HTR-8/SVneo (cell line): ENCODE measurements at regions not wholly inside any gene's neighbourhood (a gene's known extent, or its start where the extent isn't known, plus 50 kb on each side); places are given as distances from the start of the nearest gene placed in this dataset.
"Not testable (repeated sequence)": the region's sequence is repeated elsewhere in the genome, so short reads cannot be mapped to it uniquely, and the experiment has no call there.

Experiments
- DNase-seq: peaks from one replicate; pipeline ENCODE4 v3.0.0; 2011; ENCODE audit warnings: low spot score, mixed read lengths; ENCODE audit not compliant: insufficient read length
- FAIRE-seq: peaks from 2 replicates; lab custom pipeline; 2011; peaks lifted over from hg19 to GRCh38; lab: Jason Lieb, UNC

DNA sequence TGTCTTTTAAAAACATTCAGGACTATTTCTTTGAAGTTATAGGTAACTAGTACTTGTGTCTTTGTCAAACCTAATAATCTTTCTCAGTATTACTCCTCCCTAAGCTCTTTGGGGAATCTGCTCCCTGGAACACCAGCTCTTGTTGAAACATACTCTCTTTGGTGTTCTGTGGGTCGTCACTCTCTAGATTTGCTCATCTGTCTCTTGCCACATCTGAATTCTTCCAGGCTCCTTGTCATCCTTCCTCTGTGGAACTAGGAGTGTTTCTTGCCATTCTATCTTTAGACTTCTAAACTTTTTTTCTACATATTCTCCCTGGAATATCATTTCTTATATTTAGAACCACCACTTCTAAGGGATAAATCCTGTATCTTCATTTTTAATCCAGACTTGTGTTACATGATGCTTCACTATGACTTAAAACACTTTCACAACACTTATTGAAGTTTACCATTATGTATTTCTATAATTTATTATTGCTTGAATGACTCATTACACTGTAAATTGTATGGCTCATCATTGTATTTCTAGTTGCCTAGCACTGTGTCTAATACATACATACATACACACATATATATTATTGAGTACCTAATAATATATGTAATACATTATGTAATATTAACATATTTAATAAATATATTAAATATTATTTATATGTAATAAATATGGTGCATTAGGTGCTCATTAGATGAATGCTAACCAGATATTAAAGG lies 186.1 kb downstream of the TMA16 start:
- DNase-seq (no peak), FAIRE-seq (no peak)

DNA sequence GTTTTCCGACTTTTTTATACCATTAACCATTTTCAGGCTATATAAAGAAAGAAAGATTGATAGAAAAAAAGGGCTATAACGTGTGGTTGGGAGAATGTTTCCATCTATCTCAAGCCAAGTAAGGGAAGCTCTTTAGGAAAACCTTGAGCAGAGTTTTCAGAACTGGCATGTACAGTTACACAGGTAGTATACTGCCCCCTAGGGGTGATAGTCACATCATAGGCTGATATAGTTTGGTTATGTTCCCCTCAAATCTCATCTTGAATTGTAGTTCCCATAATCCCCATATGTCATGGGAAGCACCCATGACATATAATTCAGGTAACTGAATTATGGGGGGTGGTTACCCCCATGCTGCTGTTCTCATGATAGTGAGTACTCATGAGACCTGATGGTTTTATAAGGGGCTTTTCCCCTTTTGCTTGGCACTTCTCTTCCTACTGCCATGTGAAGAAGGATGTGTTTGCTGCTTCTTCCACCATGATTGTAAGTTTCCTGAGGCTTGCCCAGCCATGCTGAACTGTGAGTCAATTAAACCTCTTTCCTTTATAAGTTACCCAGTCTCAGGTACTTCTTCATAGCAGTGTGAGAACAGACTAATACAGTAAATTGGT lies 186.8 kb downstream of the TMA16 start:
- DNase-seq, result no peak
- no peak for FAIRE-seq

DNA sequence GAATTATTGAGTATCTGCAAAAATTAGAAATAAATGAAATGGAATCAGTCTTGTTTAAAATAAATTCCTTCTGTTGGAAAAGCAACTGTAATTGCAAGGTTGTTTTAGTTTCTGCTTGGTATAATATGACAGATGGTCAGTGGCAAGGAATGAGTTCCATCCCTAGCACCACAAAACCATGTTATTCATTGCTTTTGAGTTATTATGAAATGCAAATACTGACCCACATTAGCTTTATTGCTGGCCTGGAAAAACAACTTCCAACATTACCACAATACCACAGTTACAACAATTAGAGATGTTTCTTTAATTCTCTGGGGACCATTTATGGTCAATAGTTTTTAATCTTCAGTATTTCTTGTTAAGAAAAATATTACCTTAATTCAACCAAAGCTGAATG lies 194.4 kb downstream of the TMA16 start:
- no peak for FAIRE-seq
- DNase-seq, result no peak

DNA sequence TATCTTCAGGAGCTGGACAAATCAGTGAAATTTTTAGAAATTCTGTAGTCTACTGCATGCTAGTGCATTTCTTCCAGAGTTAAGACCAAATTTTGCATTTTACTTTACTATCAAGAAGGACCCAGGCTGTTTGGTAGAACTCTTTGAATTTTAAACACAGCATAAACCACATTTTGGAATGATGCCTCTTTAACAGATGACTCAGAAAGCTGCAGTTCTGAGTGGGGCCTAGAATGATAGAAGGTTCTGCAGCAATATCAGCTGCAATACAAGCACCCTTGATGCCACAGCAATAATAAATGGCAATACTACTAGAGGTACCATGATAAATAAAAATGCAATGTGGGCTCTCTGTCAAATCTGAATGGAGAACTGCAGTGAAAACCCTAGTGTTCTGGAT lies 198.7 kb downstream of the TMA16 start:
- DNase-seq (no peak), FAIRE-seq (no peak)

DNA sequence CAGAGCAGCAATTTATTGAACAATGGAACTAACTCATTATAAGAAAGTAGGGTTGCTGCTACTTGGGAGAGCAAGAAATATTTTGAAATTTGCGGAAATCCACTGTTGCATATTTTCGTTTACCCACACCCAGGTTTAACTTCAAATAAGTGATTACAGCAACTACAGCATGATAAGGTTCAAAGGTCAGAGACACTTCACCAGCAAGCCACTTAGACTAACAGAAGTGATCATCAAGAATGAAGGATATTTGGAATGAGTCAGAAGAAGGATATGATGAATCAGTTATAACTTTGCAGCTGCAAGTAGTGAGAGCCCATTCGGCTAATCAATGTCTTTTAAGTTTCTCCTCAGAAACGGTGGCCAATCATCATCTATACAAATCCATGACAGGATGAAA lies 199.3 kb downstream of the TMA16 start:
- FAIRE-seq, result no peak
- no peak for DNase-seq

DNA sequence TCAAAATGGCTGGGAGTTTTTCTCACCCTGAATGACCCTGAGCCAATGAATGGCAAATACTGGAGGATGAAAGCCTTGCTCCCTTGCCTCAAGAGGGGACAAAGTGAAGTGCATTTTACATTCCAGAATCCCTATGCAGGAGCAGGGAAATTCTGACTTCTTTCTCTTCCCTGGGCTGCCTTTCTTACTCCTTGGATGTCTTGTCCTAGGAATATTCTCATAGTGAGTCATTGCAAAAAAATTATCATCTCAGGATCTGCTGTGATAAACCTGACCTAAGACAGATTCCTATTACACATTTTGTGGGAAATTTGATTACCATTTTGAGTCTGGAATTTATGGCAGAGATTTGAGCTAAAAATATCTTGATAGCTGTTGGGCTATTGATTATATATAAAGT lies 199.9 kb downstream of the TMA16 start:
- FAIRE-seq (no peak), DNase-seq (peak; percentile 10)

DNA sequence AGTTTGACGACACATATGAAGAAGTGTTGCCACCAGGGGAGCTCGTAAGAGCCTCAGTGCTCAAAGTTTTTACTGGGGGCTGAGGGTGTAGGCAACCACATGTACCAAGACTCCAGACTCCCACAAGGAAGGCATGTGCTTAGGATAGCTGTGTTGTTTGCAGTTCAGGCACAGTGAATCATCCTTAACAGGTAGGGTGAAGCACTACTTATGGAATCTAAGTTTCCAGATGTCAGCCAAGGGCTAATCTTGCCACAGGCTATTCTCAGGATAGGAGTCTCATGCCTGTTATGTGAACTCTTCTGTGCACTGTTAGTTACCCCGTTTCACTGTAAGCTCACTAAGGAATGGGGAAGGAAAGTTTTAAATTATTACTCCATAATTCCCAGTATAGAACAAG lies 202.6 kb downstream of the TMA16 start:
- no peak for DNase-seq
- peak; percentile 13 for FAIRE-seq

DNA sequence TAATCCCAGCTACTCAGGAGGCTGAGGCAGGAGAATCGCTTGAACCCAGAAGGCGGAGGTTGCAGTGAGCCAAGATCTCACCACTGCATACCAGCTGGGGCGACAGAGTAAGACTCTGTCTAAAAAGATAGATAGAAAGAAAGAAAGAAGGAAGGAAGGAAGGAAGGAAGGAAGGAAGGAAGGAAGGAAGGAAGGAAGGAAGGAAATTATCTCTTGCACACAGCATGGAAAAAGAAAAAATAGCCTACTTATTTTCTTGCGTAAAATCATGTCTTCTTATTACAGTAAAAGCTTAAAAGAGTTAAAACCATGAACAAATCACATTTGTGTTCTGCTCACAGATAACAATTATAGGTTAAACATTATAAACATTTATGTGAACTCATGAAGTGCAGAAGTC lies 205.9 kb downstream of the TMA16 start:
- not testable (repeated sequence) for DNase-seq, FAIRE-seq

DNA sequence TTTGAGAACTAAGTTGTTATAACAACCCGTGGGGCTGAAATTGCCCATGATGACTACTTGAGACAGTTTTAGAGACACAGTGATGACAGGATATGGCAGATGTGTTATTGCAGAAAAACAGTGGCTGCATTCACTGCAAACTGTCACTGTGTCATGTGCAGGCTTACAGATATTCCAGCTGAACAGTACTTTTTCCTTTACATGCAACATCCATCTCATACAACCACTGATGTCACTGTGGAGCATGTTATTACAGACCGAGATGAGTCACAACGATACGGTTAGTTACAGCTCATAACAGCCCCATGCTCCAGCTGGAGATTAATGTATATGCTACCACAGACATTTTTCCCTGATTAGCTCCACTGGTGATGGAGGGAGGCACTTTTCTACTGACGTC lies 207.4 kb downstream of the TMA16 start:
- DNase-seq (no peak), FAIRE-seq (peak; percentile 95)

DNA sequence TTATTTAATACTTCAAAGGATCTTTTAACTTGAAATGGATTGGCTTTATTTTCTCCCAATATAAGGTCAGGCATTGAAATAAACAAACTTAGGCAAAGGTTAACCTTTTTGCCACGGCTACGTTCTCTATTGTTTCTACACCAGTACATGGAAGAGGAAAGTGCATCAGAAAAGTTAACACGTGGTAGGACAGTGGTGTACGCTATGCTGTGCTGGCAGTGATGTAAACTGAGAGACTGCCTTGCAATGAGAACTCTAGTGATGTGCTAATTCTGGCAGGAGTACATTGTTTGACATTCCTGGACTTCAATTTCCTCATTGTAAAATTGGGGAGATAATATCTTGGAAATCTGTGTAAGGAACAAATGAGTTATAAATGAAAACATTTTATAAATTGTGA lies 208.2 kb downstream of the TMA16 start:
- no peak for DNase-seq
- no peak for FAIRE-seq

DNA sequence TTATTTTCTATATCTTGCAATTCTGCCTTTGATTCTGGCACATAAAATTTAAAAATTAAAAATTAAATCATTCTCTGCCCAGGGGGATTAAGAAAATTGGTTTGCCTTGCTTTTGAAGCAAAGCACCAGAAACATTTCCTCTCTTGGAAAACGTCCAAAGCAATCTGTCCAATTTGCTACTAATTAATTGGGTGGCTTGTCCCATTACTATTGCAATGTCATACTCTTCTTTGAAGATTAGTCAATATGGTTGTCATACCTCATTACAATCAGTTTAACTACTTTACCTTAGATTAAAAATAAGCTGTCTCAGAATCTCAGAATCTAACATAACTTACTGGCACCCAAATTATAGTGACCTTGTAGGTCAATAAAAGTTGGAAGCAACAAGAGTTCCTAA lies 208.8 kb downstream of the TMA16 start:
- FAIRE-seq, result no peak
- no peak for DNase-seq

DNA sequence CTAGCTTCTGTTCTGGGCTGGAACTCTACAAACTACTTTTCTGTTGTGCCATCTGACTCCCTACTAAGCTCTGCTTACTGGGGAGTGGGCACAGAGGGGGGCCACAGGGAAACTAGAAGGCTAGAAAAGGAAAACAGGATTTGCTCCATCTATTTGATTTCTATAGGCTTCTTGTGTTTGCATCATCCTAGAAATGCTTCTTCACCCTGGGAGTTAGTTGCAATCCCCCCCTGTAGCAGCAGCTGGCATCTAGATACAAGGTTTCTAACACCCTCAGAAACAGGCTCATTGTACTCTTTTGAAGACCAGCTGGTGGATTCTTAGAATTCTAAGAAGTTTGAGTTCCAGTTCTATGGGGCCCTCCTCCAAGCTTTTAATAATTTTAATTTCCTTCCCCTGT lies 213.4 kb downstream of the TMA16 start:
- DNase-seq (no peak), FAIRE-seq (no peak)

DNA sequence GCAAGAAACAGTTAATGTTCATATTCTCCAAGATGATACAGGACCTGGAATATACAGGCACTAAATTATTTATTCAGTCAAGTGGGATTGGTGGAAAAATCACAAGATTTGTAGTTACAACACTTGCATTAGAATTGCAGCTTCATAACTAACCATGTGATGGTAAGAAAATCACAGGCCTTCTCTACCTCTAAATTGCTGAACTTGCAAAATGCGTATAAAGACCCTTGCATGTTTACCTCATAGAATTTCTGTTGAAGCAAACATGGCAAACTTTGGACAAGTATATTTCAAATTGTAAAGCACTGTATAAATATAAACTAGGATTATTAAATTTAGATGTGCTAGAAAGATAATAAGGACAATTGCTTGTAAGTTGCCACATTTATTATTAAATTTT lies 215.1 kb downstream of the TMA16 start:
- FAIRE-seq (no peak), DNase-seq (no peak)

DNA sequence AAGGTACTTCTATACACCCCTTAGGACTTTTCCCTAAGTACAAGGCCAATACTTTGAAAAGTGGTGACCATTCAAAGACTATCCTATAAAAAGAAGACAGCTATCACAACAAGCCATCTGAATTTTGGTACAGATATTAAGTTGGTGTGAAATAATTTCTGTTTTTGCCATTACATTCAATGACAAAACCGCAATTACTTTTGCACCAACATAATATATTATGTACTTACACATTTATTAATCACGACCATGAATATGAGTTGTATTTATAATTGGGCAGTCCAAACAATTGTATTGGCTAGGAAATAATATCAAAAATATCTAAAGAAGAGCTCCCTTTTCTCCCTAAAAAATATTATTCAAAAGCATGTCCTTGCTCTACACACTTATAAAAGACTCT lies 215.7 kb downstream of the TMA16 start:
- FAIRE-seq (no peak), DNase-seq (no peak)

DNA sequence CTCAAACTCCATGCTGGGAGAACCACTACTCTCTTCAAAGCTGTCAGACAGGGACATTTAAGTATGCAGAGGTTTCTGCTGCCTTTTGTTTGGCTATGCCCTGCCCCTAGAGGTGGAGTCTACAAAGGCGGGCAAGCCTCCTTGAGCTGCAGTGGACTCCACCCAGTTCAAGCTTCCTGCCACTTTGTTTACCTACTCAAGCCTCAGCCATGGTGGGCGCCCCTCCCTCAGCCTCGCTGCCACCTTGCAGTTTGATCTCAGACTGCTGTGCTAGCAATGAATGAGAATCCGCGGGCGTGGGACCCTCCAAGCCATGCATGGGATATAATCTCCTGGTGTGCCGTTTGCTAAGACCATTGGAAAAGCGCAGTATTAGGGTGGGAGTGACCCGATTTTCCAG lies 230.0 kb downstream of the TMA16 start:
- not testable (repeated sequence) for DNase-seq, FAIRE-seq

DNA sequence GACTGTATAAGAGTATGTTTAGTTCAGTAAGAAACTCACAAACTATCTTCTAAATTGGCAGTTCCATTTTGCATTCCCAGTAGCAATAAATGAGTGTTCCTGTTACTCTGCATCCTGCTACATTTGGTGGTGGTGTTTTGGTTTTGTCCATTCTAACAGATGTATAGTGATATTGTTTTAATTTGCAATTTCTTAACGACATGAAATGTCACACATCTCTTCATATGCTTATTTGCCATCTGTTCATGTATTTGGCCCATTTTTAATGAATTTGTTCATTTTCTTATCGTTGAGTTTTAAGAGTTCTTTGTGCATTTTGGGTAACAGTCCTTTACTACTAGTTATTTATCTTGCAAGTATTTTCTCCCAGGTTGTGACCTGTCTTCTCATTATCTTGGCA lies 232.2 kb downstream of the TMA16 start:
- FAIRE-seq (no peak), DNase-seq (no peak)

DNA sequence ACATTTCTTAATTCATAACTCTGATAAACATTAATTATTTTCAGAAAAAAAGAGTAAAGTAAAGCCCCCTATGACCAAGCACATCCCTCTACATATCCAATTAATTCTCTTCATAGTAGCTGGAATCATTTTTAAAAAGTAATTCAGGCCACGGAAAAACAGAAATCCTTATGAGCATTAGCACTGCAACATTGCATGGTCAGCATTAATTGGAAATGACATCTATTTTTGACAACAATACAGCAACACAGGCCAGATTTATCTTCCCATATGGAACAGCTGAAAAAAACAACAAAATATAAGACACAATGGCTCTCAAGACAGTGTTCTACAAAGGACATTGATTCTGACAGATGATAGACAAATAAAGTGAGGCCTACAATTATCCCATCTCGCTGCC lies 236.6 kb downstream of the TMA16 start:
- FAIRE-seq (no peak), DNase-seq (no peak)

DNA sequence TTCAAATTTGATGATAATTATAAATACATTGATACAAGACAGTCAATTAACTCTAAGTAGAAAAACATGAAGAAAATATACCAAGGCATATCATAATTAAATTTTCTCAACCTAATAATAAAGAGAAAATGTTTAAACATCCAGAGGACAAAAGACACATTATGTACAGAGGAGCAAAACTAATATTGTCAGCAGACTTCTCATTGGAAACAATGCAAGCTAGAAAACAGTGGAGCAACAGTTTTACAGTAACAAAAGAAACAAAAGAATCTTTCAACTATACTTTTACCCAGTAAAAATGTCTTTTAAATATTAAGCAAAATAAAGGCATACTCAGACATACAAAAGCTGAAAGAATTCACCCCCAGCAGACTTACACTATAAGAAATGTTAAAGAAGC lies 238.0 kb downstream of the TMA16 start:
- no peak for FAIRE-seq
- DNase-seq, result no peak

DNA sequence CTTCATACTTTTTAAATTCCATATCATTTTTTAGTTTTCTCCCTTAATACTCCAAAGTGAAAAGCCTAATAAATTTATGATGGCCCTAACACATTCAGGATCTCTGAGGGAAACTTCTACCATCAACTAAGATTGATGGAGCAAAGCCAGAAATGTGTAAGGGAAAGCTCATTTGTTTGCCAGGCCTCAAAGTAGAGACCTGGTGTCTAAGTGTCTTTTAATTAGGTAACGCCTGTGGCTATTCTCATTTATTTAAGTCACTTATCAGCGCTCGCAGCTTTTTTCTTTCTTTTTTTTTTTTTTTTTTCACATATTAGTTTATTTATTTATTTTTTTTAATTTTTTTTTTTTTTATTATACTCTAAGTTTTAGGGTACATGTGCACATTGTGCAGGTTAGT lies 242.4 kb downstream of the TMA16 start:
- FAIRE-seq (no peak), DNase-seq (no peak)

DNA sequence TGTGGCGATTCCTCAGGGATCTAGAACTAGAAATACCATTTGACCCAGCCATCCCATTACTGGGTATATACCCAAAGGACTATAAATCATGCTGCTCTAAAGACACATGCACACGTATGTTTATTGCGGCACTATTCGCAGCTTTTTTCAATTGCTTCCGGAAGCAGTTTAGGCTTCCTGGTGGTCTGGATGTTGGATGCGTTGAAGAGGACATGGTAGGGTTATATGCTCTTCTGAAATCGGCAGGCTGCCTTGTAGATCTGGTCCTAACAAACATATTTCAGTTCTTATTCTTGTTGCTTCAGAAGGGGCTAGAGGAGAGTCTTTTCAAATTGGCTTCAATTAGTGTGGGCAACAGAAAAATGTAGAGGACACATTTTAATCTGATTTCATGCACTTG lies 243.4 kb downstream of the TMA16 start:
- not testable (repeated sequence) for FAIRE-seq, DNase-seq

DNA sequence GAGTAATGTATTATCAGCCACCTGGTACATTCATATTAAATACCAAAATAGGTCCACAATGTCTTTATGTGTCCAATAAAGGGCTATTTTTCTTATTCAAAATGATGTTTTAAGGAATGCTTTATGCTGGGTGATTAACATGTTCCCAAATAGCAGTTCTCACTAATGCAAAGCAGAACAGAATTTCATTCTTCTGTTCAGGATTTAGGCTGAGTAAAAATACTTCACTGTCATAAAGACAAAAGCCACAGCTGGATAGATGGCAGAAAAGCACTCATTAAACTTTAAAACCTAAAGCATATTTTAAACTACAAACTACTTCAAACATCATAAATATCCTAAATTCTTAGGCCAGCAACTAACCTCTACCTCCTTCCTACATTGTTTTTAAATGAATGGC lies 244.0 kb downstream of the TMA16 start:
- no peak for DNase-seq
- no peak for FAIRE-seq

DNA sequence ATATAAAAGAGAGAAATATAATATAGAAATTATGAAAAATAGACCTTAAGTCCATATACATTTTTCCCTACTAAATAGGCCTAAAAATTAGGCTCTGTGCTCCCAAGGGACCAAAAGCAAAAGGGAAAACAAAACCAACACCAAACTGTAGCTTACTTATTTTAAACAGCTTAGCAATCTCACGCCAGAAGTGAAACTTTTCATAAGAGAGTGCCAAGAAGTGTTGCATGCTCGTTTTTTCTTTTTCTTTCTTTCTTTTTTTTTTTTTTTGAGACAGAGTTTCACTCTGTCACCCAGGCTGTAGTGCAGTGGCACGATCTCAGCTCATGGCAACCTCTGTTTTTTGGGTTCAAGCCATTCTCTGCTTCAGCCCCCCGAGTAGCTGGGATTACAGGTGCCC lies 250.4 kb downstream of the TMA16 start:
- FAIRE-seq (no peak), DNase-seq (no peak)
